ENCODE measurements at regions not wholly inside any gene's neighbourhood (a gene's known extent, or its start where the extent isn't known, plus 50 kb on each side); places are given as distances from the start of the nearest gene placed in this dataset.

- ATAC-seq = no peak
- Histone ChIP-seq H3K36me3 (no peaks in the 10 kb centered on the region), H3K4me3 (no peak overlapping the region), H3K27me3 (no peaks in the 10 kb centered on the region), H3K27ac (no peak overlapping the region), H3K9me3 (no peaks in the 10 kb centered on the region), H3K4me1 (peaks cover 0 to 7% (median 5%) of the 10 kb centered on the region in 3 donors)
- DNase-seq = no peak
- TF ChIP-seq CTCF (IDR thresholded peaks at IDR 0.05) = no peak
- intact Hi-C loops (cut with DNase I) = no loop called here
- FAIRE-seq = no peak
Observed at GRCh38 chr4:123913598-123913997, 517.0 kb downstream of the SPRY1 start.

GRCh38 chr4:123916821-123917220, 520.2 kb downstream of the SPRY1 start:
- Histone ChIP-seq H3K27ac (no peak overlapping the region), H3K27me3 (no peaks in the 10 kb centered on the region), H3K36me3 (no peaks in the 10 kb centered on the region), H3K9me3 (no peaks in the 10 kb centered on the region), H3K4me3 (no peak overlapping the region), H3K4me1 (peaks cover 0 to 7% (median 5%) of the 10 kb centered on the region in 3 donors)
- ATAC-seq (no peak), FAIRE-seq (no peak), DNase-seq (no peak)
- TF ChIP-seq CTCF (IDR thresholded peaks at IDR 0.05) = no peak
- intact Hi-C loops (cut with DNase I) = no loop called here
- WGBS, 2 donors = 75 to 84% methylated on average over 2 of the region's 2 CpGs

DNA sequence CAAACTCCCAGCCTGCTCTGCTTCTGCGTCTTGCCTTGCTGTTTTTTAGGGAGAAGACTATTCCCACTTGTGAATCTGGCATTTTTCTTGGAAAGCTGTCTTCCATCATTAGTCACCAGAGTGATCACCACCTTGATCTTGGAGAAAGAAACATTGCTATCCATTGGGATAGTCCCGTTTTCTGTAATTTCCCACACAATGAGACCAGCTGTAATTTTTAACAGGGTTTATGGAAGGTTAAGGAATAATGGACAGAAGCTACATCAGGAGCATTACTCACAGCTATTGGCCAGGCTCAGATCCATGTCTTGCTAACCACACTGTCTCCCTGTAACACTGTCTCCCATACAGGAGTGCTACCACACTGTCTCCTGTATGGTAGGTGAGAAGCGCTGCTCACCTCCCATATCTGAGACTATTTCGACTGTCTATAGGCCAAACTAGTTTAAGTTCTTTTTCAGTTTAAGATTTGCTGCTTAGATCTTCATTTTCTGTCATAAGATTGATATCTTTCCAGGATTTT, 523.0 kb downstream of the SPRY1 start:
- WGBS, 2 donors = 83 to 94% methylated on average over 4 of the region's 4 CpGs
- no peak overlapping the region for H3K27ac ChIP-seq
- H3K9me3 ChIP-seq = no peaks in the 10 kb centered on the region
- TF ChIP-seq CTCF (IDR thresholded peaks at IDR 0.05) = no peak
- FAIRE-seq = no peak
- H3K4me1 ChIP-seq = no peaks in the 10 kb centered on the region
- H3K4me3 ChIP-seq = no peak overlapping the region
- ATAC-seq = no peak
- no peaks in the 10 kb centered on the region for H3K36me3 ChIP-seq
- intact Hi-C loops (cut with DNase I) = no loop called here
- DNase-seq = no peak
- no peaks in the 10 kb centered on the region for H3K27me3 ChIP-seq

DNA sequence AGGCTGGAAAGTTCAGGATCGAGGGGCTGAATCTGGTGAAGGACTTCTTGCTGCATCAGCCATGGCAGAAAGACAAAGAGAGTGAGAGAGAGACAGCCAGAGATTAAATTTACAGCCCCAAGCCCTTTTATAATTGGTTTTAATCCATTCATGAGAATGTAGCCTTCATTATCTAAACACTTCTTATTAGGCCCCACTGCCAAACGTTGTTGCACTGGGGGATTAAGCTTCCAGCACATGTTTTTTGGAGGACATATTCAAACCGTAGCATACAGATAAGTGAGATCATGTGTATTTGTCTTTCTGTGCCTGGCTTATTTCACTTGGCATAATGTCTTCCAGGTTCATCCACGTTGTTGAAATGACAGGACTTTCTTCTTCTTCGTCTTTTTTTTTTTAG, 524.7 kb downstream of the SPRY1 start:
- intact Hi-C loops (cut with DNase I) = no loop called here
- TF ChIP-seq CTCF (IDR thresholded peaks at IDR 0.05) = no peak
- WGBS, 2 donors = 63 to 67% methylated on average over 5 of the region's 5 CpGs
- Histone ChIP-seq H3K36me3 (no peaks in the 10 kb centered on the region), H3K27ac (no peak overlapping the region), H3K9me3 (no peaks in the 10 kb centered on the region), H3K4me1 (no peaks in the 10 kb centered on the region), H3K4me3 (no peak overlapping the region), H3K27me3 (no peaks in the 10 kb centered on the region)
- FAIRE-seq (no peak), ATAC-seq (no peak), DNase-seq (no peak)

GRCh38 chr4:123922847-123923246, 526.3 kb downstream of the SPRY1 start:
- Histone ChIP-seq H3K27me3 (no peaks in the 10 kb centered on the region), H3K4me1 (no peaks in the 10 kb centered on the region), H3K36me3 (no peaks in the 10 kb centered on the region), H3K4me3 (no peak overlapping the region), H3K9me3 (no peaks in the 10 kb centered on the region), H3K27ac (no peak overlapping the region)
- no peak for FAIRE-seq
- DNase-seq = no peak
- ATAC-seq = no peak
- intact Hi-C loops (cut with DNase I) = no loop called here
- TF ChIP-seq CTCF (IDR thresholded peaks at IDR 0.05) = no peak

Data from pancreas (tissue), 10 donors.